LNCAP (cell line): ENCODE measurements at regions not wholly inside any gene's neighbourhood (a gene's known extent, or its start where the extent isn't known, plus 50 kb on each side); places are given as distances from the start of the nearest gene placed in this dataset.

Experiments used
- CTCF ChIP-seq: fragments of 450-650 bp; IDR thresholded peaks from 2 replicates; pipeline ENCODE4 v1.5.1; 2017; ENCODE audit warnings: mild to moderate bottlenecking

- no peak for TF ChIP-seq CTCF
Measured at GRCh38 chr14:65360144-65360784, 52.3 kb upstream of the FUT8 start.

GRCh38 chr14:65361920-65362319 is 50.6 kb upstream of the FUT8 start:
- no peak for TF ChIP-seq CTCF
